HepG2 (cell line): ENCODE measurements at regions not wholly inside any gene's neighbourhood (a gene's known extent, or its start where the extent isn't known, plus 50 kb on each side); places are given as distances from the start of the nearest gene placed in this dataset.

ENCODE experiments used
- ATAC-seq: fragments of 200-7000 bp; cut with Tn5 transposase; 3 replicates; pipeline ENCODE4 v1.9.1; 2020; ENCODE audit warnings: mild to moderate bottlenecking, moderate library complexity
- BruUV-seq: library from RNA; stranded (reverse); fragments of 400-500 nt; replicated peaks from 2 replicates; lab custom pipeline; 2021; lab: Mats Ljungman, UMichigan
- CTCF ChIA-PET: fragments of 300-600 bp; formaldehyde crosslinking; extraction: SDS; loops from one replicate; lab custom pipeline; 2021; ENCODE audit warnings: low total read pairs, inconsistent platforms, low intra/inter-chr PET ratio; lab: Yijun Ruan, JAX
- POLR2A ChIA-PET: fragments of 350-600 bp; sonication (Branson Sonifier 250); formaldehyde crosslinking; loops from one replicate; lab custom pipeline; 2020; ENCODE audit warnings: antibody characterized with exemption, inconsistent platforms; lab: Yijun Ruan, JAX
- DNase-seq: peaks from one replicate; pipeline ENCODE4 v3.0.0-alpha.2; 2015; ENCODE audit warnings: low spot score
- FAIRE-seq: peaks from 3 replicates; lab custom pipeline; 2011; peaks lifted over from hg19 to GRCh38; lab: Jason Lieb, UNC
- H2AFZ ChIP-seq: one replicate; pipeline ENCODE4 v1.6.1; 2011; ENCODE audit warnings: low read length, inconsistent platforms
- H3K27ac ChIP-seq: fragments of 300-600 bp; 3 replicates; pipeline ENCODE4 v1.8.0; 2011; ENCODE audit warnings: mixed run types, mild to moderate bottlenecking, mixed read lengths, low read length, inconsistent platforms; ENCODE audit not compliant: insufficient read depth; ENCODE audit errors: extremely low read length
- H3K27me3 ChIP-seq, 2 experiments: fragments of 200-600 bp in 1 of 2; 2 replicates in 1 of 2; 3 replicates in 1 of 2; pipeline versions ENCODE4 v1.6.0 to v1.8.0; 2011; ENCODE audit warnings: low read length in 2 of 2, mild to moderate bottlenecking in 2 of 2, moderate library complexity in 2 of 2, inconsistent platforms in 1 of 2; ENCODE audit not compliant: insufficient read depth in 2 of 2, control insufficient read depth in 1 of 2
- H3K36me3 ChIP-seq, 2 experiments: fragments of 200-600 bp in 1 of 2; replicated peaks in 1 of 2; 2 replicates in 1 of 2; 3 replicates in 1 of 2; pipeline versions ENCODE4 v1.5.1 to v1.8.0; 2011; ENCODE audit warnings: low read length in 2 of 2, inconsistent platforms in 1 of 2; ENCODE audit not compliant: insufficient read depth in 2 of 2, control insufficient read depth in 1 of 2
- H3K4me1 ChIP-seq: 2 replicates; pipeline ENCODE4 v1.5.1; 2012; ENCODE audit warnings: low read length, inconsistent platforms; ENCODE audit not compliant: insufficient read depth
- H3K4me2 ChIP-seq: 2 replicates; pipeline ENCODE4 v1.6.0; 2011; ENCODE audit warnings: low read depth, low read length, inconsistent platforms
- H3K4me3 ChIP-seq, 3 experiments: fragments of 200-600 bp in 1 of 3; sonication (generic), shearing (Covaris generic) in 1 of 3; replicated peaks in 1 of 3; 2 replicates each; pipeline ENCODE4 v1.5.1; 2011 to 2016; ENCODE audit warnings: low read length in 3 of 3, inconsistent platforms in 2 of 3, low read depth in 2 of 3, mild to moderate bottlenecking in 2 of 3, control low read depth in 1 of 3, mixed read lengths in 1 of 3; ENCODE audit not compliant: insufficient read depth in 1 of 3
- H3K79me2 ChIP-seq: one replicate; pipeline ENCODE4 v1.6.1; 2011; ENCODE audit warnings: low read length, inconsistent platforms; ENCODE audit not compliant: insufficient read depth
- H3K9ac ChIP-seq: 2 replicates; pipeline ENCODE4 v1.6.0; 2011; ENCODE audit warnings: mild to moderate bottlenecking, low read depth, low read length, inconsistent platforms; ENCODE audit not compliant: insufficient read depth
- H3K9me3 ChIP-seq: 2 replicates; pipeline ENCODE4 v1.5.1; 2012; ENCODE audit warnings: mild to moderate bottlenecking, low read length
- H4K20me1 ChIP-seq: 2 replicates; pipeline ENCODE4 v1.6.0; 2011; ENCODE audit warnings: inconsistent platforms, mild to moderate bottlenecking, low read length, moderate library complexity; ENCODE audit not compliant: insufficient read depth
- BORCS8-MEF2B ChIP-seq: sonication (generic); formaldehyde crosslinking; IDR thresholded peaks from 2 replicates; pipeline ENCODE4 v1.8.0; 2022; ENCODE audit warnings: mild to moderate bottlenecking, missing genetic modification reagents
- FOXC1 ChIP-seq: sonication (generic); formaldehyde crosslinking; IDR thresholded peaks from 2 replicates; pipeline ENCODE4 v1.8.0; 2022; ENCODE audit warnings: mild to moderate bottlenecking, missing genetic modification reagents, borderline replicate concordance
- FOXO1 ChIP-seq: sonication (generic); formaldehyde crosslinking; IDR thresholded peaks from 2 replicates; pipeline ENCODE4 v1.4.0; 2020; ENCODE audit warnings: missing genetic modification reagents
- GATA4 ChIP-seq: sonication (generic); IDR thresholded peaks from 2 replicates; pipeline ENCODE4 v1.6.1; 2016; ENCODE audit warnings: antibody characterized with exemption, low read depth, borderline replicate concordance
- HNF4G ChIP-seq, 2 experiments: sonication (generic) in 1 of 2; formaldehyde crosslinking in 1 of 2; IDR thresholded peaks; 2 replicates each; pipeline versions ENCODE4 v1.4.0 to v1.6.1; 2011 to 2020; ENCODE audit warnings: borderline replicate concordance in 2 of 2, low read depth in 2 of 2, mild to moderate bottlenecking in 2 of 2, low read length in 1 of 2, missing genetic modification reagents in 1 of 2, moderate library complexity in 1 of 2
- MBD4 ChIP-seq: IDR thresholded peaks from 2 replicates; pipeline ENCODE4 v1.6.1; 2012; ENCODE audit warnings: low read length, inconsistent platforms, borderline replicate concordance
- REPIN1 ChIP-seq: sonication (generic); formaldehyde crosslinking; IDR thresholded peaks from 2 replicates; pipeline ENCODE4 v1.8.0; 2022; ENCODE audit warnings: missing genetic modification reagents, low read depth, mild to moderate bottlenecking, borderline replicate concordance
- SNAPC2 ChIP-seq: sonication (generic); formaldehyde crosslinking; IDR thresholded peaks from 2 replicates; pipeline ENCODE4 v1.8.1; 2022; ENCODE audit warnings: mild to moderate bottlenecking, missing genetic modification reagents
- SRSF4 ChIP-seq: fragments of 200-400 bp; formaldehyde crosslinking; IDR thresholded peaks from one replicate; pipeline ENCODE4 v1.6.1; 2018; ENCODE audit warnings: mild to moderate bottlenecking, low read depth, low read length, moderate library complexity; ENCODE audit not compliant: poor library complexity, severe bottlenecking
- ZNF530 ChIP-seq: sonication (generic); formaldehyde crosslinking; IDR thresholded peaks from 2 replicates; pipeline ENCODE4 v1.5.0; 2020; ENCODE audit warnings: low read depth, mild to moderate bottlenecking, missing genetic modification reagents
- ZSCAN20 ChIP-seq: sonication (generic); formaldehyde crosslinking; IDR thresholded peaks from 2 replicates; pipeline ENCODE4 v1.4.0; 2020; ENCODE audit warnings: missing genetic modification reagents, mild to moderate bottlenecking, borderline replicate concordance
- WGBS: methylation state at CpG from one replicate; pipeline ENCODE4 v1.1.6; 2017; ENCODE audit warnings: low lambda C conversion rate; 5-methylcytosine and 5-hydroxymethylcytosine counted together
- in situ Hi-C: cut with HindIII; loops from 2 replicates; pipeline ENCODE4 v1.10.0; 2017; ENCODE audit warnings: low pct_unique_long_range_greater_than_20kb; ENCODE audit not compliant: extremely low pct_ligation_motif_present
- intact Hi-C: fragments of 100-400 bp; cut with micrococcal nuclease; formaldehyde crosslinking; loops from one replicate; pipeline ENCODE4 v1.10.0; 2022; ENCODE audit not compliant: unreplicated experiment
- TF ChIP-seq, protein P1 (sequence below): sonication (generic); formaldehyde crosslinking; IDR thresholded peaks from 2 replicates; pipeline ENCODE4 v1.5.1; 2020; ENCODE audit warnings: missing genetic modification reagents, mild to moderate bottlenecking, borderline replicate concordance
- TF ChIP-seq, protein P2 (sequence below), 2 experiments: sonication (generic) in 1 of 2; formaldehyde crosslinking in 1 of 2; IDR thresholded peaks; 2 replicates each; pipeline versions ENCODE4 v1.4.0 to v1.6.1; 2016 to 2020; ENCODE audit warnings: borderline replicate concordance in 1 of 2, low read depth in 1 of 2, mild to moderate bottlenecking in 1 of 2, missing genetic modification reagents in 1 of 2

DNA sequence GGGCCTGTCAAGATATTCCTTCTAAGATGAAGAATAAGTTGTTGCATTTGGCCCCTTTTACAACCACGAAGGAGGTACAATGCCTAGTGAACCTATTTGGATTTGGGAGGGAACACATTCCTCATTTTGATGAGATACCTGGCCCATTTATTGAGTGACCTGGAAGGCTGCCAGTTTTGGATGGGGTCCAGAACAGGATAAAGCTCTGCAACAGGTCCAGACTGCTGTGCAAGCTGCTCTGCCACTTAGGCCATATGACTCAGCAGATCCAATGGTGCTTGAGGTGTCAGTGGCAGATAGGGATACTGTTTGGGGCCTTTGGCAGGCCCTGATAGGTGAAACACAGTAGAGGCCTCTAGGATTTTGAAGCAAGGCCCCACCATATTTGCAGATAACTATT lies 704.6 kb downstream of the CCSER2 start:
- H4K20me1 ChIP-seq = no peaks in the 10 kb centered on the region
- no peak overlapping the region for H3K4me3 ChIP-seq
- 0% methylated on average over 1 of the region's 1 CpG for WGBS
- no peak overlapping the region for H3K9ac ChIP-seq
- H3K27ac ChIP-seq = no peak overlapping the region
- no peak overlapping the region for H2AFZ ChIP-seq
- H3K4me1 ChIP-seq = no peaks in the 10 kb centered on the region
- no peaks in the 10 kb centered on the region for H3K79me2 ChIP-seq
- peaks cover 81% of the 10 kb centered on the region for H3K9me3 ChIP-seq
- no peak for FAIRE-seq
- in situ Hi-C loops = no loop called here
- TF ChIP-seq SRSF4 = no peak
- TF ChIP-seq FOXO1 (CRISPR knock-in tag) = no peak
- TF ChIP-seq, protein P1, sequence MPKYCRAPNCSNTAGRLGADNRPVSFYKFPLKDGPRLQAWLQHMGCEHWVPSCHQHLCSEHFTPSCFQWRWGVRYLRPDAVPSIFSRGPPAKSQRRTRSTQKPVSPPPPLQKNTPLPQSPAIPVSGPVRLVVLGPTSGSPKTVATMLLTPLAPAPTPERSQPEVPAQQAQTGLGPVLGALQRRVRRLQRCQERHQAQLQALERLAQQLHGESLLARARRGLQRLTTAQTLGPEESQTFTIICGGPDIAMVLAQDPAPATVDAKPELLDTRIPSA (CRISPR knock-in tag) = no peak
- no peak for TF ChIP-seq ZSCAN20 (CRISPR knock-in tag)
- no peak for TF ChIP-seq SNAPC2 (CRISPR knock-in tag)
- no peak overlapping the region for H3K4me2 ChIP-seq
- POLR2A ChIA-PET = no interaction called here
- BruUV-seq = no TSS peak
- no peak for ATAC-seq
- CTCF ChIA-PET = no interaction called here
- H3K36me3 ChIP-seq = no peaks in the 10 kb centered on the region
- no peak for DNase-seq
- H3K27me3 ChIP-seq = no peaks in the 10 kb centered on the region
- intact Hi-C loops = no loop called here

DNA sequence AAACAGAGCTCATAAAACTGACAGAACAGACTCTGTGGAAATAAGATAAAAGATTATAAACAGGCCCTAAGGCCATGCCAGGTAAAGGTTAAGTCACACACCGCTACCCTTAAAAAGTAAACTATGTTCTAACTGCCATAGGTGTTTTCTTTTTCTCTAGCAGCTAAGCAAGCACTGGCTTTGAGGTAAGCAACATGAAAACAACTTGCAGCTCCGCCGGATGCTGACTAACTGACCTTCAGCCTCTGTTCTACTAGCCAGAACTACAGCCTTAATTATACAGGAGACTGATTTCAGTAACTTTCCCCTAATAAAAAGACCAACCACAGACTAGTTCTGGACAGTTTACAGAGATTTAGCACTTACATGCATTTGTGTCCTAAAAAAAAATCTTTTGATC lies 708.3 kb downstream of the CCSER2 start:
- TF ChIP-seq FOXC1 (CRISPR knock-in tag) = no peak
- no peak for TF ChIP-seq GATA4
- no peak for TF ChIP-seq HNF4G (IDR thresholded peaks at IDR 0.05; ENCODE audit: borderline replicate concordance, low read depth, low read length)
- TF ChIP-seq HNF4G (CRISPR knock-in tag; IDR thresholded peaks at IDR 0.05; ENCODE audit: borderline replicate concordance, low read depth) = no peak
- no peak for TF ChIP-seq MBD4
- no peak for TF ChIP-seq REPIN1 (CRISPR knock-in tag)
- no peak for TF ChIP-seq BORCS8-MEF2B (CRISPR knock-in tag)
- no peak for TF ChIP-seq ZNF530 (CRISPR knock-in tag)
- TF ChIP-seq, protein P2, sequence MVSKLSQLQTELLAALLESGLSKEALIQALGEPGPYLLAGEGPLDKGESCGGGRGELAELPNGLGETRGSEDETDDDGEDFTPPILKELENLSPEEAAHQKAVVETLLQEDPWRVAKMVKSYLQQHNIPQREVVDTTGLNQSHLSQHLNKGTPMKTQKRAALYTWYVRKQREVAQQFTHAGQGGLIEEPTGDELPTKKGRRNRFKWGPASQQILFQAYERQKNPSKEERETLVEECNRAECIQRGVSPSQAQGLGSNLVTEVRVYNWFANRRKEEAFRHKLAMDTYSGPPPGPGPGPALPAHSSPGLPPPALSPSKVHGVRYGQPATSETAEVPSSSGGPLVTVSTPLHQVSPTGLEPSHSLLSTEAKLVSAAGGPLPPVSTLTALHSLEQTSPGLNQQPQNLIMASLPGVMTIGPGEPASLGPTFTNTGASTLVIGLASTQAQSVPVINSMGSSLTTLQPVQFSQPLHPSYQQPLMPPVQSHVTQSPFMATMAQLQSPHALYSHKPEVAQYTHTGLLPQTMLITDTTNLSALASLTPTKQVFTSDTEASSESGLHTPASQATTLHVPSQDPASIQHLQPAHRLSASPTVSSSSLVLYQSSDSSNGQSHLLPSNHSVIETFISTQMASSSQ (IDR thresholded peaks at IDR 0.05; ENCODE audit: low read depth) = no peak
- TF ChIP-seq, protein P2 (CRISPR knock-in tag; IDR thresholded peaks at IDR 0.05; ENCODE audit: borderline replicate concordance) = no peak
- FAIRE-seq = no peak
- no peak overlapping the region for H3K4me3 ChIP-seq
- H3K4me2 ChIP-seq = no peak overlapping the region
- no peaks in the 10 kb centered on the region for H3K36me3 ChIP-seq
- ATAC-seq = no peak
- WGBS = 3% methylated on average over 3 of the region's 3 CpGs
- no peak overlapping the region for H3K27ac ChIP-seq
- intact Hi-C loops = no loop called here
- no TSS peak for BruUV-seq
- CTCF ChIA-PET = no interaction called here
- H3K79me2 ChIP-seq = no peaks in the 10 kb centered on the region
- H3K4me1 ChIP-seq = no peaks in the 10 kb centered on the region
- no peaks in the 10 kb centered on the region for H4K20me1 ChIP-seq
- H3K9ac ChIP-seq = no peak overlapping the region
- H2AFZ ChIP-seq = no peak overlapping the region
- no peak for DNase-seq
- peaks cover 63% of the 10 kb centered on the region for H3K9me3 ChIP-seq
- H3K27me3 ChIP-seq = no peaks in the 10 kb centered on the region
- POLR2A ChIA-PET = no interaction called here
- in situ Hi-C loops = no loop called here
